ENCODE measurements at regions not wholly inside any gene's neighbourhood (a gene's known extent, or its start where the extent isn't known, plus 50 kb on each side); places are given as distances from the start of the nearest gene placed in this dataset.

DNA sequence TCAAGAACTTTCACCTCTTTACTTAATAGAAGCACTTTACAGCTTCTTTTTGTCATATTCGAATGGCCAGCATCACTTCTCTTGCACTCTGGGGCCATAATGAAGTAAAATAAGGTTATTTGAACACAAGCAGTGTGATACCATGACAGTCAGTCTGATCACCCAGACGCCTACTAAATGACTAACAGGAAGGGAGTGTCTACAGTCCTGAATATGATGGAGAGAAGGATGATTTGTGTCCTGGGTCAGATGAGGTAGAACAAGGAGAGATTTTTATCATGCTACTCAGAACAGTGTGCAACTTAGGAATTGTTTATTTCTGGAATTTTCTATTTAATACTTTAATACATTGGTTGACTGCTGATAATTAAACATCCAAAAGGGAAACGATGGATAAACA lies 284.2 kb upstream of the F9 start:
- TF ChIP-seq, protein P1, sequence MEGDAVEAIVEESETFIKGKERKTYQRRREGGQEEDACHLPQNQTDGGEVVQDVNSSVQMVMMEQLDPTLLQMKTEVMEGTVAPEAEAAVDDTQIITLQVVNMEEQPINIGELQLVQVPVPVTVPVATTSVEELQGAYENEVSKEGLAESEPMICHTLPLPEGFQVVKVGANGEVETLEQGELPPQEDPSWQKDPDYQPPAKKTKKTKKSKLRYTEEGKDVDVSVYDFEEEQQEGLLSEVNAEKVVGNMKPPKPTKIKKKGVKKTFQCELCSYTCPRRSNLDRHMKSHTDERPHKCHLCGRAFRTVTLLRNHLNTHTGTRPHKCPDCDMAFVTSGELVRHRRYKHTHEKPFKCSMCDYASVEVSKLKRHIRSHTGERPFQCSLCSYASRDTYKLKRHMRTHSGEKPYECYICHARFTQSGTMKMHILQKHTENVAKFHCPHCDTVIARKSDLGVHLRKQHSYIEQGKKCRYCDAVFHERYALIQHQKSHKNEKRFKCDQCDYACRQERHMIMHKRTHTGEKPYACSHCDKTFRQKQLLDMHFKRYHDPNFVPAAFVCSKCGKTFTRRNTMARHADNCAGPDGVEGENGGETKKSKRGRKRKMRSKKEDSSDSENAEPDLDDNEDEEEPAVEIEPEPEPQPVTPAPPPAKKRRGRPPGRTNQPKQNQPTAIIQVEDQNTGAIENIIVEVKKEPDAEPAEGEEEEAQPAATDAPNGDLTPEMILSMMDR (IDR thresholded peaks at IDR 0.05): no peak
- no peak for TF ChIP-seq POLR2A (IDR thresholded peaks at IDR 0.05)
